ENCODE measurements at regions not wholly inside any gene's neighbourhood (a gene's known extent, or its start where the extent isn't known, plus 50 kb on each side); places are given as distances from the start of the nearest gene placed in this dataset.
"Not testable (repeated sequence)": the region's sequence is repeated elsewhere in the genome, so short reads cannot be mapped to it uniquely, and the experiment has no call there.

GRCh38 chr6:26720663-26721218 lies 61.2 kb upstream of the ZNF322 start:
- not testable (repeated sequence) for H3K27me3 Mint-ChIP-seq, H3K4me1 Mint-ChIP-seq, H3K27ac Mint-ChIP-seq, H3K36me3 Mint-ChIP-seq, H3K9me3 Mint-ChIP-seq, H3K4me3 Mint-ChIP-seq

GRCh38 chr6:26730019-26730766 lies 70.6 kb upstream of the ZNF322 start:
- not testable (repeated sequence) for H3K27me3 Mint-ChIP-seq, H3K27ac Mint-ChIP-seq, H3K4me1 Mint-ChIP-seq, H3K9me3 Mint-ChIP-seq, H3K36me3 Mint-ChIP-seq, H3K4me3 Mint-ChIP-seq

- not testable (repeated sequence) for H3K9me3 Mint-ChIP-seq, H3K27me3 Mint-ChIP-seq, H3K4me3 Mint-ChIP-seq, H3K4me1 Mint-ChIP-seq, H3K27ac Mint-ChIP-seq, H3K36me3 Mint-ChIP-seq
These were observed 75.4 kb upstream of the ZNF322 start for GRCh38 chr6:26734776-26735472.

- no peak overlapping the region for H3K4me3 Mint-ChIP-seq
- H3K4me1 Mint-ChIP-seq = no peaks in the 10 kb centered on the region
- H3K36me3 Mint-ChIP-seq = peaks cover 2% of the 10 kb centered on the region
- H3K9me3 Mint-ChIP-seq = peaks cover 14% of the 10 kb centered on the region
- H3K27me3 Mint-ChIP-seq = peaks cover 28% of the 10 kb centered on the region
- no peak overlapping the region for H3K27ac Mint-ChIP-seq
These were observed 80.3 kb upstream of the ZNF322 start for GRCh38 chr6:26739811-26740210.

- H3K9me3 Mint-ChIP-seq = peaks cover 20% of the 10 kb centered on the region
- H3K4me3 Mint-ChIP-seq = no peak overlapping the region
- H3K27ac Mint-ChIP-seq = no peak overlapping the region
- H3K36me3 Mint-ChIP-seq = peaks cover 5% of the 10 kb centered on the region
- peaks cover 40% of the 10 kb centered on the region for H3K27me3 Mint-ChIP-seq
- no peaks in the 10 kb centered on the region for H3K4me1 Mint-ChIP-seq
These were observed 83.7 kb upstream of the ZNF322 start for GRCh38 chr6:26743157-26743821.

DNA sequence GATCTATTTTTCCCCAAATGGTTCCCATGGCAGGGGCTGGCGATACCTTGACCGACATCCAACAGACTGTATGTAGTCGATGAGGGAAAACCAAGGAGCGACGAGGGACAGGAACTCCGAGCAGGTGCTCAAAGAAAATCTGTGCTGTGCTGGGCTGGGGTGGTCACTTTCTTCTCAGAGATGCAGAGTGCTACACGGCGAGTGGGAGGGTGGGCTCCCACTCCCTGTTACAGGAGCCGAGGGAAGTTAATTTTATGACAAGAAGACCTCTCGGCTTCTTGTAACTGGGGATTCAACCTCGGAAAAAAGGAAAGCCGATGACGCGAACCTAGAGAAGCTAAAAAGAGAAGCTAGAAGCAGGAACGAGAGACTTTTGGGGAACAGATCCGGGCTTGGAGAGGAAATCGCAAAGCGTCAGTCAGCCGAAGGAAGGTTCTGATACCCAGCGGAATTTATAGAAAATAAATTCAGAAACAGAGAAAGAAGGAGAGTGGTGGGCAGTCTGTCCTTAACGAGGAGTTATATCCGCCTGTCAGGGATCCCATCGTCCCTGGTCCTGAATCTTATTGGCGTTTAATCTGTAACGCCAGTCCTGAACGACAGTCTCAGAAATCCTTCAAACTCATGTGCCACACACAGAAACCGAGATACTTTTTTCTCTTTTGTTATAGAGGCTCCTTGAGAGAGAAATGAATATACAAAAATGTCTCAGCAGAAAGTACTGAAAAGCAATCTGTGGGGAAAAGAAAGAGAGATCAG lies 84.6 kb upstream of the ZNF322 start:
- H3K36me3 Mint-ChIP-seq = peaks cover 5% of the 10 kb centered on the region
- H3K27me3 Mint-ChIP-seq = peaks cover 40% of the 10 kb centered on the region
- no peaks in the 10 kb centered on the region for H3K4me1 Mint-ChIP-seq
- peaks cover 20% of the 10 kb centered on the region for H3K9me3 Mint-ChIP-seq
- H3K27ac Mint-ChIP-seq = peak overlapping the region; percentile 59
- no peak overlapping the region for H3K4me3 Mint-ChIP-seq

GRCh38 chr6:26744837-26745282 lies 85.3 kb upstream of the ZNF322 start:
- H3K4me1 Mint-ChIP-seq, H3K4me3 Mint-ChIP-seq, H3K36me3 Mint-ChIP-seq: not testable (repeated sequence)
- H3K27me3 Mint-ChIP-seq = peaks cover 40% of the 10 kb centered on the region
- H3K27ac Mint-ChIP-seq = peak overlapping the region; percentile 59
- H3K9me3 Mint-ChIP-seq = peaks cover 20% of the 10 kb centered on the region

- H3K4me1 Mint-ChIP-seq = not testable (repeated sequence)
- H3K9me3 Mint-ChIP-seq = peaks cover 20% of the 10 kb centered on the region
These were observed 86.4 kb upstream of the ZNF322 start for GRCh38 chr6:26745964-26746363.

DNA sequence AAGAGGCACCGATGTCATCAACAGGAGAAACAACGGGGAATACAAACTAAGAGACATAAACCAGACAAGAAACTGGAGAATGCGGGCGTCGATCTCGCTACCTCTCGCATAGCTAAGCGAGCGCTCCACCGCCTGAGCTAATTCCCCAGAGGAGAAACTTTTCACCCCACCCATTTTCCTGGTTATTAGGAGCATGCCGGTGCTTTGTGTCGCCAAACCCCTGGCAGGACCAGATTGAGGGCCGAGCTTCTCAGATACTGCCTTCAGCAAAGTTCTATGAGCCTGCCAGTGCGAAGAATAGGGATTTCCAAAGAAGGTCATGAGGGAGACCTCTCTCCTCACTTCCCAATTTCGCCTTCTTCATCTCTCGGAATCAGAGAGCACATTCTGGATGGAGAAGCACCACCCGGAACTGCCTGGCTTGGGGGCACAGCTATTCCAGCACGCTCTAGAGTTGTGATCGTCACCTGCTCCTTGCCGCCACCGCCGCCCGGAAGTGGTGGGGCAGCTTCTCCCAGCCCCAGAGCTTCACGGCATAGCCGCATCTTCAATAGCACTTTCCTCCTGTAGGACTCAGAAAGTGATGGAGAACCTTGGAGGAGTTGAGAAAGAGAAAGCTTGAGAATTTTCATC lies 89.7 kb upstream of the ZNF322 start:
- H3K4me1 Mint-ChIP-seq, H3K27ac Mint-ChIP-seq, H3K4me3 Mint-ChIP-seq, H3K36me3 Mint-ChIP-seq, H3K9me3 Mint-ChIP-seq: not testable (repeated sequence)
- H3K27me3 Mint-ChIP-seq = peaks cover 18% of the 10 kb centered on the region

More at GRCh38 chr6:26745964-26746363, 86.4 kb upstream of the ZNF322 start:
- H3K27me3 Mint-ChIP-seq = peaks cover 40% of the 10 kb centered on the region
- H3K36me3 Mint-ChIP-seq, H3K27ac Mint-ChIP-seq, H3K4me3 Mint-ChIP-seq: not testable (repeated sequence)

DNA sequence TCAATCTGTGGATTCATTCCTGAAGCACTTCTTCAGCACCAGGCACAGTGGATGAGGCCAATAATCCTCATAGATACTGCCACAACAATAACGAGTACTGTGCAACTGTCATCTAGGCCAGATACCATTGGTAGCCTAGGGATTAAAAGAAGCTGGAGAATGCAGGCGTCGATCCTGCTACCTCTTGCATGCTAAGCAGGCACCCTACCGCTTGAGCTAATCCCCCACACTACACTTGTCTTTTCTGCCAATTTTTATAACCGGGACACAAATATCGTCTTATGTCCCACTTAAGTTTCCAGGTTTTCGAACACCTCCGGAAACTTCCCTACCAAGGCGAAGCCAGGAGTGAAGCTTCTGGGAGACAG lies 90.2 kb upstream of the ZNF322 start:
- H3K36me3 Mint-ChIP-seq, H3K27ac Mint-ChIP-seq, H3K4me1 Mint-ChIP-seq, H3K4me3 Mint-ChIP-seq, H3K9me3 Mint-ChIP-seq: not testable (repeated sequence)
- peaks cover 13% of the 10 kb centered on the region for H3K27me3 Mint-ChIP-seq

GRCh38 chr6:26754212-26754611 lies 94.7 kb upstream of the ZNF322 start:
- Mint-ChIP-seq H3K36me3 (no peaks in the 10 kb centered on the region), H3K27me3 (no peaks in the 10 kb centered on the region), H3K4me1 (no peaks in the 10 kb centered on the region), H3K4me3 (no peak overlapping the region), H3K9me3 (no peaks in the 10 kb centered on the region), H3K27ac (no peak overlapping the region)

GRCh38 chr6:26754801-26755200 lies 95.3 kb upstream of the ZNF322 start:
- not testable (repeated sequence) for H3K9me3 Mint-ChIP-seq, H3K4me3 Mint-ChIP-seq, H3K27ac Mint-ChIP-seq, H3K4me1 Mint-ChIP-seq, H3K36me3 Mint-ChIP-seq, H3K27me3 Mint-ChIP-seq

- H3K27me3 Mint-ChIP-seq, H3K9me3 Mint-ChIP-seq, H3K4me1 Mint-ChIP-seq, H3K27ac Mint-ChIP-seq, H3K36me3 Mint-ChIP-seq, H3K4me3 Mint-ChIP-seq: not testable (repeated sequence)
These were observed 96.7 kb upstream of the ZNF322 start for GRCh38 chr6:26756067-26756805.

GRCh38 chr6:26766203-26766902 lies 106.8 kb upstream of the ZNF322 start:
- H3K9me3 Mint-ChIP-seq, H3K4me3 Mint-ChIP-seq: not testable (repeated sequence)

More at GRCh38 chr6:26766203-26766902, 106.8 kb upstream of the ZNF322 start:
- H3K27ac Mint-ChIP-seq, H3K36me3 Mint-ChIP-seq, H3K4me1 Mint-ChIP-seq, H3K27me3 Mint-ChIP-seq: not testable (repeated sequence)

Measured in activated naive CD4-positive, alpha-beta T cell treated with anti-CD3 and anti-CD28 coated beads, Interleukin-2, amount 50 U/mL, for 24 hours (primary cell).